Neural progenitor cell (in vitro differentiated cells): ENCODE measurements at regions not wholly inside any gene's neighbourhood (a gene's known extent, or its start where the extent isn't known, plus 50 kb on each side); places are given as distances from the start of the nearest gene placed in this dataset.

Experiments
- CTCF ChIP-seq: fragments of 200-600 bp; sonication (generic); IDR thresholded peaks from 2 replicates; pipeline ENCODE4 v1.5.1; 2017; ENCODE audit warnings: antibody characterized with exemption, mild to moderate bottlenecking
- EZH2phosphoT487 ChIP-seq: fragments of 200-600 bp; sonication (generic); IDR thresholded peaks from 2 replicates; pipeline ENCODE4 v1.6.1; 2017; ENCODE audit warnings: antibody characterized with exemption

- no peak for TF ChIP-seq CTCF
- TF ChIP-seq EZH2phosphoT487 = no peak
Measured at GRCh38 chr2:155980941-155981560, 351.5 kb downstream of the NR4A2 start.
